Endothelial cell of hepatic sinusoid (primary cell): ENCODE measurements at regions not wholly inside any gene's neighbourhood (a gene's known extent, or its start where the extent isn't known, plus 50 kb on each side); places are given as distances from the start of the nearest gene placed in this dataset.

ENCODE experiments used
- in situ Hi-C: cut with HindIII; loops from 2 replicates; pipeline ENCODE4 v1.10.0; 2017; ENCODE audit warnings: low sequenced_read_pairs

- in situ Hi-C loops: no loop called here
Observed at GRCh38 chr20:11316244-11316643, 601.4 kb upstream of the BTBD3 start.

DNA sequence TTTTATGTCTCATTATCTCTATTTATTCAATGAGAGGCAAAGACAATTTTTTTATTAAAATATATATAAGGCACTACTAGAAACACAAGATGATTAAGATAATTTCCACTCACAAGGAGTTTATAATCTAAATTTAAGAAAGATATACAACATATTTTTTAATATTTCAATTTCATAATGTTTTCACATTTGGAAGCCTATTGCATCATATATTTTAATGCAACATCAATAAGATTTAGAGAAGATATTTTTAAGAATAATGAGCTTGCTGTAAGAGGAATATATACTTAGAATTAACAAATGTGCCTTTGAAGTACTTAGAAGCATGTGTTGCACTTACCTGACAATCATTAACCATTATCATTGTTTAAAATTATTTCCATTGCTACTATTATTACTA lies 597.7 kb upstream of the BTBD3 start:
- in situ Hi-C loops: no loop called here

DNA sequence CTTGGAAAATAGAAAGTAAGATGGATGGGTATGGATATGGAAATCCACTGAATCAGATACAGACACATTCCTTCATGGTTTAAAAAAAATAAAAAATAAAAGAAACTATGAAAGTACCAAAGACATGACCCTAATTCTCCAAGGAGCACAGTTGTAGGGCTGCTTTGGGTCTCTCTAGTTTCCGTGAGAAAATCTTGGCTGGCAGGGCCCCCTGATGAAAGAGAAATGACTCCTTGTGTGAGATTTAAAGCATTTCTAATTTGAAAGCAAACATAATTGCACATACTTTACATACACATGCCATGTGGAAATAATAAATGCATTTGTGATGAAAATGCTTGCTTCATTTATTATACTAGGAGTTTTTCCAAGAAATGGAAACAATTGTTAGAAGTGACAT lies 593.9 kb upstream of the BTBD3 start:
- in situ Hi-C loops: no loop called here

DNA sequence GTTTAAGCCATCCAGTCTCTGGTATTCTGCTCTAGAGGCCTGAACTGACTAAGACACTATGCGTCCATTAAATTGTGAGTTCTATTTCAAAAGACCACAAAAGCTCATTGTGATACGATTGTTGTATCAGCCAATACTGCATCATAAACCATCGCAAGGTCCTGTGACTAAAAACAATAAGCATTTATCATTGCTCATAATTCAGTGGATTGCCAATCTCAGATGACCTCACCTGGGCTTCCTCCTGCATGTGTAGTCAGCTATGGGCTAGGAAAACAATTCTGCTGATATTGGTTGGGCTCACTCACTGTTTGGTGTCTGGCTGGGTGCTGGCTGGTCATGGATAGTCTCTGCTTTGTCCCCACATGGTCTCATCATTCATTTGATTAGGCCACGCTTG lies 592.7 kb upstream of the BTBD3 start:
- in situ Hi-C loops: no loop called here

DNA sequence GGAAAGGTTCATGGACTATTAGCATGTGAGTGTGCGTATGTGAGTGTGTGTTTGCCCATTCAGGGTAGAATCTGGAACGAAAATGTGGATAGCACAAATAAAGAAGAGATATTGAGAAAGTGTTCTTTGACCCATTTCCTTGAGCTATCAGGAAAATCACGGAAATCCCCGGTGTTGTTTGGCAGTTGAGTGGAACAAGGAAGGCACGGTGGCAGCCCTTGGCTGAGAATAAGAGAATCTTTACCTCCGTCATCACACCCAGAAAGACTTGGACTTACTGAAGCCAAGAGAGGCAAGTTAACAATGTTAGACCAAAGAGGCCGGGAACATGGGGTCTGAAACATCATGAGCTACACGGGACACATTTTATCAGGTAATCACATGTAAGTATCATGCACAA lies 588.9 kb upstream of the BTBD3 start:
- in situ Hi-C loops: no loop called here

DNA sequence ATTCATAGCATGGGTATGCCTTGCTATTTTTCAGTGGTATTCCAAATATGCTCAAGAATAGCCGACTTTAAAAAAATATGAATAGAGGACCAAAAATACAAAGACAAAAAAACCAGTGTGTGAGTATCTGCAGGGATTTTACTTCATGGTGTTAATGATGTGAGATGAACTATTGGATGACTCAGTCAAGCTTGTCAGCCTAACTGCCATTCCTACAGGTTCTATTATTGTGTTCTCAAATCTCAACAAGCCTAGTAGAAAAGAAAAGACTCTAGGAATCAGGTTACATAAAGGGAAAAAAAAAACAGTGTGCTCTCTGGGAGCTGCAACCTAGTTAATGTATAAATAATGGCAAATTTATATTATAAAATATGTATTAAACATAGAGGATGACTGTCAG lies 588.4 kb upstream of the BTBD3 start:
- in situ Hi-C loops: no loop called here

DNA sequence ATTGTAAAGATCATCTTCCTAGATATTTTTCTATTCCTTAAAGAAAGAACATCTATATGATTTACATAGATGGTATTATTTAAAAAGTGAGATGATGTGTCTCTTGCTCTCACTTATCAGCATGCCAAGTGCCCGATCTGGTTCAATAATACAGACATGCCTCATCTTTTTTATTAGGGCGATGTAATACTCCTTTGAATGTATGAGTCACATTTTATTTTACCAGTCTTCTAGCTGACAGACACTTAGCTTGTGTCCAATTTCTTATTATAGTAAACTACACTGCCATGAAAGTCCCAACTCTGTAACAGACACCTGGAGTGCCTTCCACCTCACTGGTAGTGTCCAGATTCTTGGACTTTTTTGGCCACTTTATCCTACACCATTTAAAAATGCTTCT lies 586.6 kb upstream of the BTBD3 start:
- in situ Hi-C loops: no loop called here

GRCh38 chr20:11332381-11332780 lies 585.3 kb upstream of the BTBD3 start:
- in situ Hi-C loops: no loop called here

DNA sequence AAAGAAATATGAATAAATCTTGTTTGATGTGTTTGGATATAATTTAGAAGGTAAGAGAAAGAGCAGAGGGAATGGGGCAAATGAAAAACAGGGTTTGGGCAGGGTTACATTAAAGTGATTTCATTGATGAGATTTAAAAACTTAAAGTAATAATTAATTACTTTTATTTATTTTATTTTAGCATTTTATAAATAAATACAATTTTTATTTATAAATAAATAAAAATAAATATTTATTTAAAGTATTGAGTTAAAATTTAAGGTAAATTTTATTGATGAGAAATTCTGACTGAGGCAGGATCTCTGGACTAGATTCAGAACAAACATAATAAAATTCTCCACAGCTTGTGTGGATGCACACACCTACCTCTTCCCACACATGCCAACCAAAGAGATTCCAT lies 584.1 kb upstream of the BTBD3 start:
- in situ Hi-C loops: no loop called here

DNA sequence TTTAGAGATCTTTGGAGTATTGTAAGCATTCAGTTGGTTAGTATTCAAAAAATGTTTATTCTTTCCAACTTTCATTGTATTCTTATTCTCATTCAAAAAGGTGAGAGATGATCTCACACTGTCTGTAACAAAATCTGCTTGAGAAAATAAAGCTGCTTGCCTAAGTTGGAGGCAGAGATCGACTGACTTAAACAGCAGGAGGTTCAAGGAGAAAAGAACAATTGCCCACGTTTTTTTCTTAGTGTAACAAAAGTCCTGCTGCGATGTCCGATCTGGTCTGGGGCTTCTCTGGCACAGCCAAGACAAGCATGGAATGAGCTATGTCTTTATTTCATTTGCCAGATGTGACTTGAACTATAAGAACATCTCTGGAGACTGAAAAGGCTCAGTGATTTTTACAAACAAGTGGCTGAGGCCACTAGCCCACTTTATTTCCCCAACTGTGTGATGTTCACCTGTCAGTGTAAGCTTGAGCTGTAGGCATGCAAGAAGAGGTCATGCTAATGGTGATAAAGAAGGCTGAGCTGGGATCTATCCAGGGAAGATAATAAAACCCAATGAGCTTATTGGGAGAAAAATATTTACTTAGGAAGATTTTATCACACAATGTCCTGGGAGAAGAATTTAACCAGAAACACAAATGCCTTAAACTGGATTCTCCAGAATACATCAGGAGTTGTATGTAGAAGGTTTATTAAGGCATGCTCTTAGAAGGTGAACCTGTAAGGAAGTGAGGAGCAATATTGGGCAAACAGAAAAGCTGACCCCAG lies 580.1 kb upstream of the BTBD3 start:
- in situ Hi-C loops: no loop called here

DNA sequence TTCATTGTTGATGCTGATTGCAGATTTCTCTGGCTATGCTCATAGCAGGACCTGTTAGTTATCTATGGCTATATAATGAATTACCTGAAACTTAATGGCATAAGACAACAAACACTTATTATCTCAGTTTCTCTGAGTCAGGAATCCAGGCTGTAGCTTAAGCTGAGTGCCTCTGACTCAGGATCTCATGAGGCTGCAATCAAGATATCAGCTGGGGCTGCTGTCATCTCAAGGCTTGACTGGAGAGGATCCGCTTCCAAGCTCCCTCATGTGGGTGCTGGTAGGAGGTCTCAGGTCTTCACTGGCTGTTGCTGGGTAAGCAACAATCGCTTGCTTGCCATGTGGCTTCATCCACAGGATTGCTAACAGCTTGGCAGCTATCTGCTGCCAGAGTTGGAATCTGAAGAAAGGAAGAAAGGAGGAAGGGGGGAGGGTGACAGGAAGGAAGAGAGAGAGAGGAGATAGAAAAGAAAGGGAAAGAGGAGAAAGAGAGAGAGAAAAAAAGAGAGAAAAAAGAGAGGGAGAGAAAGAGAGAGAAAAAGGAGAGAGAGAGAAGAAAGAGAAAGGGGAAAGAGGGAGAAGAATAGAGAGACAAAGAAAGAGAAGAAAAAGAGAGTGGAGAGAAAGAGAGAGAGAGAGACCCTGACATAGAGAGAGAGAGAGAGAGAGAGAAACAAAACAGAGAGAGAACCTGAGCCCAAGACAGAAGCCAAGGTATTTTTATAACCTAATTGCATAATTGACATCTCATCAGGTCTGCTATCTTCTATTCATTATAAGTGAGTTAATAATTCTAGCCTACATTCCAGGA lies 579.0 kb upstream of the BTBD3 start:
- in situ Hi-C loops: no loop called here

- in situ Hi-C loops: no loop called here
Observed at GRCh38 chr20:11344939-11345338, 572.8 kb upstream of the BTBD3 start.

GRCh38 chr20:11347738-11348137 lies 570.0 kb upstream of the BTBD3 start:
- in situ Hi-C loops: no loop called here

DNA sequence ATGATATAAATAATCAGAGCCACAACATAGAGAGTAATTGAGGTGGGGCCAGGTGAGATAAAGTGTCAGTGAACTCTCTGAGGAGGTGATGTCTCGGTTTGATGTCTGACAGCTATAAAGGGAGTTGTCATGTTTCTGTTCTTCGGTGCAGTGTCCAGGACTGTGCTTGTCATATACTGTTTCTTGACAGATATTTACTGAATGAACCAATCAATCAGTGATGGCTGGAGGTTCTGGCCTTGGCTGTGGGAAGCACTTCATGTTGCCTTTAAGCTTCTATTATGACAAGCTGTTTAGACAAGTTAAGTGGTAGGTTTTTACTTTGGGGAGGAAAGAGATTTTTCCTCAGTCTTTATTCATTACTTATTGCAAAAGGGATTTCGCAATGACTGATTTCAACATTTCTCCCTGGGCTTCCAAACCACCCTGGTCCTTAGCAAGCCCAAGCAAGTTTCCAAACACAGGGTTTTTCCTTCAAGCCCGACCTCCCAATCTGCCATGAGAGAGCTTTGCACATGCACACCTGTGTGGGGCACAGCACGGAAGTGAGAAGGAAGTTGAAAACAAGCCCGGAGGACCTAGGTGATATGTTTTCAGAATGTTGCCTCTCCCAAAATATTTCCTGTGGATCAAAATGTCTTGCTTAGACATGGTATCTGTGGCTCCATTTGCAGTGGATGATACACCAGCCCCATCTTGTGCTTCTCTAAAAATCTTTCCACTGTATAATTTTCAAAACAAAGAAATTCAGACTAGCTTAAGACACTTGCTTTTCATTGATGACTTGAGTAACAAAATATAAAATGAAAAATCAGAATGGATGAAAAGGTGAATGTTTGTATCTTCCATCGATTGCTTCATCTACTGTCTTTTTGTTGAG lies 567.3 kb upstream of the BTBD3 start:
- in situ Hi-C loops: no loop called here

DNA sequence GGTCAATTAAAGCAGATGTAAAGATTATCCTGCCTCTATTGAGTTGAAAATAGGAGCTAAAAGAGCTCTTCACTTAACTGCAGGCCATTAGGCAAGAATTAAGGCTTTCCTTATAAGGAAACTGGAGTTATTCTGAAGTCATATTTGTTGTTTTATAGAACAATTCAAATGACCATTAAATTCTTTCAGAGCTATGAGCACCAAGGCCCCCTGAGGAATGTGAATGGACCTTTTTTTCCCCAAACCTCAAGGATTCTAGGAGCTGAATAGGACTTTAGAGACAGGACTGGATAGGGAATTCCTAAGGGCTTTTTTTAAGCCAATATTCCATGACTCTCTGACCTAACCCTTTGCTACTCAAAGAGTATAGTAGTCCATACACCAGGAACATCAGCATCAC lies 565.7 kb upstream of the BTBD3 start:
- in situ Hi-C loops: no loop called here

DNA sequence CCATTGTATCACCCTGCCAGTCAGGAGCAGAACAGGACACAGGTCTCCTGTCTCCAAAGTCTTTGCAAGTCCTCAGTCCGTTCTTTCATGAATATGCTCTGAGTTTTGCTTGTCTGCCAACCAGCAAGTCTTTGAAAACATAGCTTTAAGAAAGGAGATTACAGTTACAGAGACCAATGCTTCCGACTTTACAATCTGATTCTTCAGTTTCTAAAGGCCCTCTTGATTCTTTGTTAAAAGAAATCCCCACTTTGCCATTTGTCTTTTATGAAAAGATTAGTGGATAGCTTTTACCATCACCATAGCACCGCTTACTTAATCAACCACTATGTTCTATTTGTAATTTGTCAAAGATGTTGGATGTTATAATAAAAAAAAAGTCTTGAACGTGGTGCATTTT lies 562.8 kb upstream of the BTBD3 start:
- in situ Hi-C loops: no loop called here

DNA sequence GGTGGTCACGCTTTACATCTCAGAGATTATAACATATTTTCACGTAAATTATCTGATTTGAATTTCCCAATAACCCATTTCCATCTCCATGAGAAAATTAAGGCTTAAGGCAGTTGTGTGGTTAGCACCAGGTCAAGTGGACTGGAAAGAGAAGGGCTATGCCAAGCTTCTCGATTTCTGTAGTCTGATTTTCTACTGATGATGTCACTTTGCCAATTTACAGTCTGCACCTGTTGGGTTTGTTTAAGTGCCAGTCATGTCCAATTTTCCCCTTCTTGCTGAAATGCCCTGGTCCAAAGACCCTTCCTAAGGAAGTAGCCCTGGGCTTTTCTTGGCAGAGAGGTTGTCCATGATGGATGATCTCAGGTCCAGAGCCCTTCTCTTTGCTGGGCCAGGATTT lies 562.3 kb upstream of the BTBD3 start:
- in situ Hi-C loops: no loop called here

DNA sequence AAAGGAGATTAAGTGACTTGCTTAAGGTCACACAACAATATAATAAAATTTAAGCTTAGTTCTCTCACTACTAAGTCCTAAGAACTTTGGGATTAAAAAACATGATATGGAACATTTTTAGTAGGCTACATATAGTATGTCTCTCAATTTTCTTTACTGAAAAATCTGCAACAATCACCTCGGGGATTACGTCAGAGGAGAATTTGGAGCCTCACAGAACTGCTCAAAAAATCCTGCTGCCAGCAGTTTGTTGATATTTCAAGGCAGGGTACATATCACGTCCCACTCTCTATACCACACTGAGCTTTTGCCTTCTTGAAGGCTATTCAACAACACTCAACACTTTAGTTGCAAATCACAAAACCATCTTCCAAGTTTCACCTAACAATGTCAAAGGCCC lies 561.6 kb upstream of the BTBD3 start:
- in situ Hi-C loops: no loop called here

DNA sequence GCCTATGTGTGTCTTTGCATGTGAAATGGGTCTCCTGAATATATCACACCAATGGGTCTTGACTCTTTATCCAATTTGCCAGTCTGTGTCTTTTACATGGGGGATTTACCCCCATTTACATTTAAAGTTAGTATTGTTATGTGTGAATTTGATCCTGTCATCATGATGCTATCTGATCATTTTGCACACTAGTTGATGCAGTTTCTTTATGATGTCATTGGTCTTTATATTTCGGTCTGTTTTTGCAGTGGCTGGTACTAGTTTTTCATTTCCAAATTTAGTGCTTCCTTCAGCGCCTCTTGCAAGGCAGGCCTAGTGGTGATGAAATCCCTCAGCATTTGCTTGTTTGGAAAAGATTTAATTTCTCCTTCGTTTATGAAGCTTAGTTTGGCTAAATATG lies 555.2 kb upstream of the BTBD3 start:
- in situ Hi-C loops: no loop called here

GRCh38 chr20:11364736-11365135 lies 553.0 kb upstream of the BTBD3 start:
- in situ Hi-C loops: no loop called here

DNA sequence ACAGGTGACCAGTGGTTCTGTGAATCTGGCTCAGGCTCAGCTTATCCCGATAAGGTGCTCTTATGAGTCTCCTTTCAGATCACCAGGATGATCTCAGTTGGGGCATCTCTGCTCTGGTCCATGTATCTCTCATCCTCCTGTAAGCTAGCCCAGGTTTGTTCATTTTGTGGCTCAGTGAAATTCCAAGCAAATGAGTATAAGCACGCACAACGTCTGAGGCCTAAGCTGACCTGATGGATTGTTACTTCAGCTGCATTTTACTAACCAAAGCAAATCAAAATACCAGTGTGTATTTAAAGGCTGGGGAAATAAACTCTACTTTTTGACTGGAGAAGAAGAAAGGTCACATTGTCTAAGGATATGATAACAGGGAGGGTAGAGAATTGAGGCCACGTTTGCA lies 551.0 kb upstream of the BTBD3 start:
- in situ Hi-C loops: no loop called here

DNA sequence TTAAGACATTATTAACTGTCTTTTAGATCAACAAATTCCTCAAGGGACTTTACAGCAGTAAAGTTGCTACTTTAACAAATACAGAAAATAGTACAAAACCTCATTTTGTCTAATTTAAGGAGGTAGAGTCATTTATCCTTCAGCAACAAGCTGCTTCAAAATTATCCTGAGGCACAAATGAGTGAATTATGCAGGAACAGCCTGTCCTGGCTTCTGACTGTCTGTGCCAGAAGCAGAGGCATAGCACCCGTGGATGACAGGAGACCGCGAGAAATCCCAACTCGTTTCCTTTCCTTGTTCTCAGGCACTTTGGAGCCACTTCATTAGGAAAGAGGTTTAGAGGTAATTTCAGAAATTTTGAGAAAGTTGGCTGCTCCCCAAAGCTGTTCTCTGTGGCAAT lies 549.2 kb upstream of the BTBD3 start:
- in situ Hi-C loops: no loop called here
